NCI-H187 (cell line): ENCODE measurements at regions not wholly inside any gene's neighbourhood (a gene's known extent, or its start where the extent isn't known, plus 50 kb on each side); places are given as distances from the start of the nearest gene placed in this dataset.
A peak's percentile ranks its signal among the peaks of the same experiment; 100 is the strongest.

Experiments used
- DNase-seq, 2 experiments: peaks; one replicate each; lab custom pipeline; 2025; lab: John Stamatoyannopoulos, UW

DNA sequence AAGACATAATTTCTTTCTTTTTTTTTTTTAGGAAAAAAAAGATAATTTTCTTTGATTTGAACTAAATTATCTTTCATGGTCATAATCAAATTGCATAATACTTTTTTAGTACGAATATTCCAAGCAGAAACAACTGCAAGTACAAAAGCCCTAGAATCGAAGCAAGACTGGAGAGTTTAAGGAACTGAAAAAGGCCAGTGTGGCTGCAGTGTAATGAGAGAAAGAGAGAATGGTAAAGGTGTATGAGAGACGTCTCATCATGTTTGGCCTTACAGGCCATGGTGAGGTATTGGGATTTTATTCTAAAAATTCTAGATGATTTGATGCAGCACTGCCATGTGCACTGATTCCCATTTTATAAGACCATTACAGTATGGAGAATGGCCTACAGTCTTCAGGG is 180.9 kb downstream of the SUCNR1 start:
- DNase-seq: no peak

DNA sequence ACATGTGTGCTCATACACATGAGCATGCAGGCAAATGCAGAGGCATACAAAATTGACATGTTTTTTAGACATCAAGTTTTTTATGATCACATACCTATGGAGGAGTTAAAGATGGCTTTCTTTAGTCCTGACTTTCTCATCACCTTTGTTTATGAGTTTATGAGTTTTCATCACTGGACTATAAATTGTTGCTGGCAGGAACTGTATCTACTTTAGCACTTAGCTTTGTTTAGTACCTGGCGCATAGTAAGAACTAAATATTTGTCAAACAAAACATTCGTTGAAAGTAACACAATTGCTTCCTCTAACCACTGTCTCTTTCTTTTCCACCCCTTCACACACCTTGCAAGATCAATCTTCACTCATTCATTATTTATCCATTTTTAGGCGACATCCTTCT is 182.6 kb downstream of the SUCNR1 start:
- DNase-seq: no peak

DNA sequence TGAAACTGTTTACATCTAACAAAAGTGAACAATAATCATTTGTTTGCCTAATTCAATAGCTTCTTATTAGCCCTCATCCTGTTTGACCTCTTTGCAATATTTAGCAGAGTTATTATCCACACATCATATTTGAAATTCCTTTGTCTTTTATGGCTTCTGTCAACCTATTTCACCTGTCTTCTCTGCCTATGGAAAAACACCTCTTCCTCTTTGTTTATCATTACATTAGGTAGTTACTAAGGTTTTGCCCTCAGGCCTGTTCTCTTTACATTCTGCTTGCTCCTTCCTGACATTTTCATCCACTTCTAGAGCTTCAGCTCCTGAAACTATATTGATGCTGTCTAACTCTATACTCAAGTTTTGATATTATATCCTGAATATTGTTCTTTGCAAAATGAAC is 183.0 kb downstream of the SUCNR1 start:
- DNase-seq: no peak

GRCh38 chr3:152056987-152057386 is 183.5 kb downstream of the SUCNR1 start:
- DNase-seq: no peak

DNA sequence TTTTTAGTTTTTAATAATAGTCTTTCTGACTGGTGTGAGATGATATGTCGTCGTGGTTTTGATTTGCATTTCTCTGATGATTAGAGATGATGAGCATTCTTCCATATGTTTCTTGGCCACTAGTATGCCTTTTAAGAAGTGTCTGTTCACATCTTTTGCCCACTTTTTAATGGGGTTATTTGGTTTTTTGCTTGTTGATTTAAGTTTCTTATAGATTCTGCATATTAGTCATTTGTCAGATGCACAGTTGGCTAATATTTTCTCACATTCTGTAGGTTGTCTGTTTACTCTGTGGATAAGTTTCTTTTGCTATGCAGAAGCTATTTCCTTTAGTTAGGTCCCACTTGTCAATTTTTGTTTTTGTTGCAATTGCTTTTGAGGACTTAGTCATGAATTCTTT is 185.4 kb downstream of the SUCNR1 start:
- no peak for DNase-seq

- DNase-seq: no peak
Observed at GRCh38 chr3:152060701-152061100, 187.3 kb downstream of the SUCNR1 start.

GRCh38 chr3:152061296-152061695 is 187.9 kb downstream of the SUCNR1 start:
- DNase-seq: no peak

- DNase-seq: no peak
Observed at GRCh38 chr3:152069871-152070270, 196.4 kb downstream of the SUCNR1 start.

- no peak for DNase-seq
Observed at GRCh38 chr3:152071315-152071714, 197.4 kb upstream of the MBNL1 start.

DNA sequence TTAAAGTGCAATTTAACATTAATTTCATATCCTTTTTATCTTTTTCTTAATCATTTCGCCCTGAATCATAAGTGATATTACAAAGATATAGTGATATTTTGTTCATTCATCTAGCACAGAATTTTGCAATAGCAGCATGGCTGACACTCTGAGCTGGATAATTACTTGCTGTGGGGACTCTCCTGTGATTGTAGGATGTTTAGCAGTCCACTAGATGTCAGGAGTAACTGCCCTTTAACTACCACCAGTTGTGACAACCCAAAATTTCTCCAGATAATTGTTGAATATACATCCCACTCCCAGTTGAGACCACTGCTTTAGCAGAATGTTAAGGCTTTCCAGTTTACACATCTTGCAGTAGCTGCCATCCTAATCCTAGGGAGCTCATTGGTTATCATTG is 196.8 kb upstream of the MBNL1 start:
- DNase-seq: no peak

DNA sequence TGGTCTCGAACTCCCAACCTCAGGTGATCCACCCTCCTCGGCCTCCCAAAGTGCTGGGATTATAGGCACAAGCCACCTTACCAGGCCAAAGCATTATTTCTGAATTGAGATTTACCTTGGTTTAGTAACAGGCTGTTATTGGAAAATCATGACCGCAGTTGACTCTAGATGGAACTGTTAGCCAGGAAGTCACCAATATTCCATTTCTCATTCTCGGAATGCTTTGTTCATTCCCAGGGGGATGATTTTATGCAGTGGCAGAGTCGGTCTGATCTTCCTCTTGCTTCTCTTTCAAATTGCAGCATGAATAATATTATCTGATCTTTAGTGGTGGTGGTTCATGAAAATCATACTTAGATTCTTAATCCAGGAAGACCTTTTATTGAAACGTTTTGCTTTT is 195.5 kb upstream of the MBNL1 start:
- DNase-seq: no peak

DNA sequence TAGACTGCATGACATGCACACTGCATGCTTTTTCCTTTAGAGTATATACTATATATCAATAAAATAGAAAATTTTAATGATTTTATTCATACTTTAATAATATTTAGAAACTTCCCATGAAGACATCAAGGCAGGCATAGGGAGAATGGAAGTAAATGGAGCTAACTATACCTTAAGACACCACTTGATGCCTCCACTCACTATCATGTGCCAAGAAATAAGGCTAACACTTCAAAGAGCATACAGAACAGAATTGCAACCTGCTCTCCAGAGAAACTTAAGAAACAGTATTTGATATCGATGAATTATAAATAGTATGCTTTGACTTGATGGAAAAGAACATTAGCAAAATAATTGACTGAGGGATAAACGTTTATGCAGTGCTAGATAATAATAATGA is 192.6 kb upstream of the MBNL1 start:
- DNase-seq: no peak

DNA sequence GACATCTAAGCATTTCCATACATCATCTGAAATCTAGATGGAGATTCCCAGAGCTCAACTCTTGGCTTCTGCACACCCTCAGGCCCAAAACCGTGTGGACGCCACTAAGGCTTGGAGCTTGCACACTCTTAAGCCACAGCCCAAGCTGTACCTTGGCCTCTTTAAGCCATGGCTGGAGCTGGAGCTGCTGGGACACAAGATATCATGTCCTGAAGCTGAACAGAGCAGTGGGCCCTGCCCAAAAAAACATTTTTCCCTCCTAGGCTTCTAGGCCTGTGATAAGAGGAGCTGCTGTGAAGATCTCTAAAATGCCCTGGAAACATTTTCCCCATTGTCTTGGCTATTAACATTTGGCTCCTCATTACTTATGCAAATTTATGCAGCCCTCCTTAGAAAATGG is 188.7 kb upstream of the MBNL1 start:
- DNase-seq: no peak

DNA sequence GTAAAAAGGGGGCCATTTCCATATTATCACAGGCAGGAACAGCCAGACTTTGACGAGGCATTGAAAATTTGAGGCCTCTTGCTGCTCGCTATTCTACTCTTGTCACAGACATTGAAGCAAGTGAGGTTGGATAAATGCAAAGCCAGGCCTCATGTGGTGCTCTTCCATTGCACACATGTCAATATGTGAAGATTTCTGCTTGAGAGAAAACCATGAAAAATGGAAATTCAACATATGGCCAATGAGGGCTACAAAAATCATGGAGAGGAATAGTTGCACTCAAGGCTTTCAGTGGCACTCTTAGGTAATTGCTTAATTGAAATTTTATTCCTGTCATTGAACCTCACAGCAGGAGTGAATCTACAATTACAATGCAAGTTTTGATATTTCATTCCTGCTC is 185.6 kb upstream of the MBNL1 start:
- DNase-seq: peak; percentile 27 to 64

DNA sequence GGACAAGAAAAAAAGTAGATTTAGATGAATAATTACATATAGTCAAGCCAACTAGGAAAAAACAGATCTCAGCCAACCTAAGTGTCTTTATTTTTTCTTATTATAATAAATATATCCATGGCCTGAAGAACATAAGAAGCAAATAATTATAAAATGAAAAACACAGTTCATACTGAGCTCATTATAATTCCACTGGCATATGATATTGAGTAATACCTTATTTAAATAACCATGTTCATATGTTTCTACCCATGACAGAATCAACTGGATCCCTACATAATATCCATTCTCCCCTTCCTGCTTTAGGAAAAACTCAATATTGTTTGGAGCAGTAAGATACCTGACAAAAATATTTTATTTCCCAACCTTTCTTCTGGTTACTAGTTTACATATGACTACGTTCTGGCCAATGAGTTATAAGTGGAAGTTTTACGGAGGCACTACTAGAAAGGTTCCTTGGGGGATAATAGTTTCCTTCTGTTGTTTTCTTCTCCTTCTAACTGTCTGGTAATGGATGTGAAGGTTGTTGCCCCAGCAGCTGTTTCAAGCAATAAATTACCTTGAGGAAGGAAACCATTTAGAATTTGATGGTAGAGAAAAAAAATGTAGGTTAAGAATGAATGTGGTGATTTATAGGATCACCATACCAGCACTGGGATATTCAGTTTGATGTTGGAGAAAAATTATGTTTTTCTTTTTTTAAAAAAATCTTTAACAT is 184.1 kb upstream of the MBNL1 start:
- no peak for DNase-seq

GRCh38 chr3:152087153-152087552 is 181.6 kb upstream of the MBNL1 start:
- DNase-seq: no peak

- DNase-seq: no peak
Observed at GRCh38 chr3:152089528-152089927, 179.2 kb upstream of the MBNL1 start.

- DNase-seq: no peak
Observed at GRCh38 chr3:152091725-152092124, 177.0 kb upstream of the MBNL1 start.

- DNase-seq: no peak
Observed at GRCh38 chr3:152093901-152094300, 174.8 kb upstream of the MBNL1 start.

GRCh38 chr3:152094406-152094805 is 174.3 kb upstream of the MBNL1 start:
- no peak for DNase-seq

DNA sequence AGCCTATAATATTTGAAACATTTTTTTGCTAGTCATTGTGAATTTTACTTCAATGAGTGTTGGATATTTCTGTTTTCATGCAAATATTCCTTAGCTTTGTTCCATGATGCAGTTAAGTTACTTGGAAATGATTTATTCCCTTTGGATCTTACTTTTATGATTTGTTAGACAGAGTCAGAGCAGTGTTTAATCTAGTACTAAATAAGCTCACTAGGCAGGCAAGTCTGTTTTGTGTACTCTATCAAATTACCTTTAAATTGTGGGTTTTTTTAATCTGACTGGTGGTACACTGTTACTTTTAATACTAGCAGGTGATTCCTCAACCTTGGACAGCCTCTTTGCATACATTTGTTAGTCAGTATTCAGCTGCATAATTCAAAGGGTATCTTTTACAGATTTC is 173.3 kb upstream of the MBNL1 start:
- no peak for DNase-seq

- DNase-seq: no peak
Observed at GRCh38 chr3:152096280-152096906, 172.3 kb upstream of the MBNL1 start.

DNA sequence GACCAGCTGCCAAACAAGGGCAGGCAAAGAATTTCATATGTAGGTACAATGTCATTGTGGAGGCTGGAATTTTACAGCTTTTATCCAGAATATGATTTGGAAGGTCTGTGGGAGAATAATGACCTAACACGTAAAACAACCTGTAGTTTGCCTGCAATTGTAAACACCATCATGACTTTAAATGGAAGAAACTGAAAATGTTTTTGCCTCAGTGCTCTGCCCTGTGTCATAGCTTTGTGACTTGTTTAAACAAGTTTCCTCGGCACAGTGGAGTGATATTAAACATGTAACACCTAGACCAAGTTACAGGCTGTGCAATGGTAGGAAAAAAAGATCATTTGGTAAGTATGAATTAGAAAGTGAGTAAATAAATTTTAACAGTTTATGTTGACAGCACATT is 171.6 kb upstream of the MBNL1 start:
- no peak for DNase-seq

DNA sequence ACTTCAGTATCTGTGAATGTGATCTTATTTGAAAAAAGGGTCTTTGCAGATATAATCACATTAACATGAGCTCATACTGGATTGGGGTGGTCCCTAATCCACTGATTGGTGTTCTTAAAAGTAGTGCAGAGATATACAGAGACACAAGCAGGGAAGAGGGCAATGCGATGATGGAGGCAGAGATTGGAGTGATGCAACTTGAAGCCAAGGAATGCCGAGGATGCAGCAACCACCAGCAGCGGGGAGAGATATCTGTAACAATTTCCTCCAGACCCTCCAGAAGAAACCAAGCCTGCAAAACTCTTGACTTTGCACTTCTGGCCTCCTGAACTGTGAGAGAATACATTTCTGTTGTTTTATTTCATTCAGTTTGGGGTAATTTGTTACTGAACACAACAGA is 171.0 kb upstream of the MBNL1 start:
- DNase-seq: no peak
